Cardiac muscle cell (in vitro differentiated cells and primary cell): ENCODE measurements at regions not wholly inside any gene's neighbourhood (a gene's known extent, or its start where the extent isn't known, plus 50 kb on each side); places are given as distances from the start of the nearest gene placed in this dataset.
A peak's percentile ranks its signal among the peaks of the same experiment; 100 is the strongest.

Source experiments
- DNase-seq, 2 donors: peaks; one replicate each; pipeline versions ENCODE4 v3.0.0 to v3.0.0-alpha.2; 2010 to 2017; ENCODE audit warnings: low read depth in 1 of 2, low spot score in 1 of 2
- H3K27ac ChIP-seq: fragments of 200-600 bp; sonication (generic); 2 replicates; pipeline ENCODE4 v1.5.1; 2016
- H3K27me3 ChIP-seq: fragments of 200-600 bp; sonication (generic); 2 replicates; pipeline ENCODE4 v1.6.0; 2016; ENCODE audit warnings: control low read depth
- H3K36me3 ChIP-seq: fragments of 200-600 bp; sonication (generic); 2 replicates; pipeline ENCODE4 v1.5.1; 2016; ENCODE audit warnings: control low read depth
- H3K4me1 ChIP-seq: fragments of 200-600 bp; sonication (generic); 2 replicates; pipeline ENCODE4 v1.8.1; 2017; ENCODE audit warnings: low read depth, mild to moderate bottlenecking, mixed run types
- H3K4me3 ChIP-seq: fragments of 200-600 bp; sonication (generic); 2 replicates; pipeline ENCODE4 v1.5.1; 2016; ENCODE audit warnings: mild to moderate bottlenecking
- H3K9me3 ChIP-seq: fragments of 200-600 bp; sonication (generic); 2 replicates; pipeline ENCODE4 v1.5.1; 2017; ENCODE audit warnings: low read depth, mild to moderate bottlenecking, control low read depth
- TF ChIP-seq, protein P1 (sequence below): IDR thresholded peaks from 2 replicates; pipeline ENCODE4 v1.5.1; 2012; ENCODE audit warnings: low read depth, mild to moderate bottlenecking, low read length

- Histone ChIP-seq H3K36me3 (no peaks in the 10 kb centered on the region), H3K9me3 (no peaks in the 10 kb centered on the region), H3K27me3 (no peaks in the 10 kb centered on the region), H3K4me1 (peaks cover 52% of the 10 kb centered on the region), H3K27ac (peak overlapping the region; percentile 42), H3K4me3 (no peak overlapping the region)
- DNase-seq = no peak
- TF ChIP-seq, protein P1, sequence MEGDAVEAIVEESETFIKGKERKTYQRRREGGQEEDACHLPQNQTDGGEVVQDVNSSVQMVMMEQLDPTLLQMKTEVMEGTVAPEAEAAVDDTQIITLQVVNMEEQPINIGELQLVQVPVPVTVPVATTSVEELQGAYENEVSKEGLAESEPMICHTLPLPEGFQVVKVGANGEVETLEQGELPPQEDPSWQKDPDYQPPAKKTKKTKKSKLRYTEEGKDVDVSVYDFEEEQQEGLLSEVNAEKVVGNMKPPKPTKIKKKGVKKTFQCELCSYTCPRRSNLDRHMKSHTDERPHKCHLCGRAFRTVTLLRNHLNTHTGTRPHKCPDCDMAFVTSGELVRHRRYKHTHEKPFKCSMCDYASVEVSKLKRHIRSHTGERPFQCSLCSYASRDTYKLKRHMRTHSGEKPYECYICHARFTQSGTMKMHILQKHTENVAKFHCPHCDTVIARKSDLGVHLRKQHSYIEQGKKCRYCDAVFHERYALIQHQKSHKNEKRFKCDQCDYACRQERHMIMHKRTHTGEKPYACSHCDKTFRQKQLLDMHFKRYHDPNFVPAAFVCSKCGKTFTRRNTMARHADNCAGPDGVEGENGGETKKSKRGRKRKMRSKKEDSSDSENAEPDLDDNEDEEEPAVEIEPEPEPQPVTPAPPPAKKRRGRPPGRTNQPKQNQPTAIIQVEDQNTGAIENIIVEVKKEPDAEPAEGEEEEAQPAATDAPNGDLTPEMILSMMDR = no peak
Observed at GRCh38 chr3:147653367-147653923, 244.3 kb downstream of the ZIC1 start.

DNA sequence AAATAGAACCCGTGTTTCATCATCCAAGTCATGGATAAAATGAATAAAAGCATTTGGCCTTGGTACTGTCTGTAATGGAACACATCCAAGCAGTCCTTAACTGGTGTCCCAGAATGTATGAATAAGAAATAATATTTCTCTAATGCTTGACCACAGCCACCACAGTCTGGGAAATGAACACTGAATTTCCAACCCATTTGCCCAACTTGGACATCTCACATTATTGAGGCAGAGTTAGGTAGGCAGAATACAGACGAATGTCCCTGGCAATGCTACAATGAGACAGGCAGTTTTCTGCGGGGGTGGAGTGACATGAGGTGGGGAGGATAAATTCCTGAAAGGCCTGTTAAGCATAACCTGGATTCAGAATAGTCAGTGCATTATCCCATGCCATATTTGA, 245.7 kb downstream of the ZIC1 start:
- H3K4me1 ChIP-seq = peaks cover 52% of the 10 kb centered on the region
- H3K4me3 ChIP-seq = no peak overlapping the region
- no peaks in the 10 kb centered on the region for H3K27me3 ChIP-seq
- H3K9me3 ChIP-seq = no peaks in the 10 kb centered on the region
- DNase-seq = peak in 1 of 2 donors; percentile 27
- TF ChIP-seq, protein P1 = no peak
- no peak overlapping the region for H3K27ac ChIP-seq
- no peaks in the 10 kb centered on the region for H3K36me3 ChIP-seq

DNA sequence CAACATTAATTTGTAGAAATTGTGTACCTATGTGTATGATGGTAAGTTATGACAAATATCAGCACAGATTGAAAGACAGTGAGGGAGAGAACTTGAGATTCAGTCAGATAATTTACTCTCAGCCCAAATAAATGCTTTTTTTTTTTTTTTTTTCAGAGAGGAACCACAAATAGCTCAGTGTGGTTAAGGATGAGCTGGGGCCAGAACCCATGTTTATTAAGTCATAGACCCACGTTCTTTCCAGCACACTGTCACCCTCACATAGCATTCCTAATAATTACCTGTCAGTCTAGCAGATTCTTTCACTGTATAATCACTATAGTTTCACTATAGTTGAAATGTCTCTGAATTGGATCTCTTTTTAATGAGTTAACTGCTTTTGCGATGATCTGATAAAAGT, 246.1 kb downstream of the ZIC1 start:
- no peak overlapping the region for H3K4me3 ChIP-seq
- no peaks in the 10 kb centered on the region for H3K36me3 ChIP-seq
- H3K27ac ChIP-seq = no peak overlapping the region
- TF ChIP-seq, protein P1 = no peak
- H3K9me3 ChIP-seq = no peaks in the 10 kb centered on the region
- DNase-seq = peak in 1 of 2 donors; percentile 8
- no peaks in the 10 kb centered on the region for H3K27me3 ChIP-seq
- peaks cover 52% of the 10 kb centered on the region for H3K4me1 ChIP-seq

GRCh38 chr3:147656023-147656422, 246.9 kb downstream of the ZIC1 start:
- Histone ChIP-seq H3K36me3 (no peaks in the 10 kb centered on the region), H3K9me3 (no peaks in the 10 kb centered on the region), H3K4me1 (peaks cover 48% of the 10 kb centered on the region), H3K4me3 (no peak overlapping the region), H3K27me3 (no peaks in the 10 kb centered on the region), H3K27ac (peak overlapping the region; percentile 17)
- TF ChIP-seq, protein P1 = no peak
- no peak for DNase-seq

DNA sequence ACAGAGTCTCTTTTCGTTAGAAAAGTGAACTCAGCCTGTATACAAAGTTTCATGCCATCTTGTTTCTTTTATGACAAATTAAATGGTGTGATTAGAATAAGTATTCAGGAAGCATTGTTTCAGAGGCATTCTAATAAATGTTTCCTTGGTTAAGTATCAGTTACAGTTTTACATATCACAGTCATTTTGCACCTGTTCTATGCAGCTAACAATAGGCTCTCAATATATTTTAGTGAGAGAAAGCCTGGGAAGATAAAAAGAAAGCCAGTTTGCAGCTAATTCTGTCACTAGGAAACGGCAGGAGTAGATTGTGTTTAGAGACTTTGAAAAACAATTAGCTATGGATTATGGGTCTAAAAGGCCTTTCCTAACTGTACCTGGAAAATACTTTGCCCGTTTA, 252.8 kb downstream of the ZIC1 start:
- no peak overlapping the region for H3K4me3 ChIP-seq
- H3K9me3 ChIP-seq = no peaks in the 10 kb centered on the region
- no peak overlapping the region for H3K27ac ChIP-seq
- DNase-seq = no peak
- H3K4me1 ChIP-seq = peaks cover 6% of the 10 kb centered on the region
- no peaks in the 10 kb centered on the region for H3K36me3 ChIP-seq
- no peaks in the 10 kb centered on the region for H3K27me3 ChIP-seq
- TF ChIP-seq, protein P1 = no peak
